Loucy (cell line): ENCODE measurements at regions not wholly inside any gene's neighbourhood (a gene's known extent, or its start where the extent isn't known, plus 50 kb on each side); places are given as distances from the start of the nearest gene placed in this dataset.

Source experiments
- H2AFZ ChIP-seq: fragments of 200-600 bp; sonication (generic); 2 replicates; pipeline ENCODE4 v1.6.0; 2016; ENCODE audit warnings: antibody characterized with exemption, mild to moderate bottlenecking, low read length, moderate library complexity
- H3F3A ChIP-seq: fragments of 200-600 bp; 2 replicates; pipeline ENCODE4 v1.6.0; 2016; ENCODE audit warnings: antibody characterized with exemption, low read depth, mild to moderate bottlenecking
- H3K27me3 ChIP-seq: fragments of 200-600 bp; sonication (generic); 2 replicates; pipeline ENCODE4 v1.6.1; 2014; ENCODE audit warnings: low read length, mild to moderate bottlenecking; ENCODE audit not compliant: insufficient read depth, poor library complexity, severe bottlenecking
- H3K36me3 ChIP-seq: fragments of 200-600 bp; sonication (generic); 2 replicates; pipeline ENCODE4 v1.6.1; 2016; ENCODE audit warnings: low read length; ENCODE audit not compliant: insufficient read depth
- H3K4me1 ChIP-seq: fragments of 200-600 bp; sonication (generic); 2 replicates; pipeline ENCODE4 v1.5.1; 2014; ENCODE audit warnings: low read length, mild to moderate bottlenecking; ENCODE audit not compliant: insufficient read depth, poor library complexity, severe bottlenecking
- H3K4me2 ChIP-seq: fragments of 200-600 bp; sonication (generic); 2 replicates; pipeline ENCODE4 v1.6.0; 2014; ENCODE audit warnings: antibody characterized with exemption, low read length, low read depth, mild to moderate bottlenecking; ENCODE audit not compliant: poor library complexity, severe bottlenecking
- H3K4me3 ChIP-seq: fragments of 200-600 bp; sonication (generic); 2 replicates; pipeline ENCODE4 v1.5.1; 2014; ENCODE audit warnings: low read length, mild to moderate bottlenecking, mixed read lengths; ENCODE audit not compliant: poor library complexity, severe bottlenecking
- H3K79me2 ChIP-seq: fragments of 200-600 bp; sonication (generic); 2 replicates; pipeline ENCODE4 v1.6.1; 2014; ENCODE audit warnings: low read length; ENCODE audit not compliant: insufficient read depth
- H3K9ac ChIP-seq: fragments of 200-600 bp; sonication (generic); 2 replicates; pipeline ENCODE4 v1.6.0; 2014; ENCODE audit warnings: mild to moderate bottlenecking, low read depth, low read length, moderate library complexity; ENCODE audit not compliant: poor library complexity, severe bottlenecking
- H3K9me2 ChIP-seq: fragments of 200-600 bp; sonication (generic); replicated peaks from 2 replicates; pipeline ENCODE4 v1.6.1; 2016; ENCODE audit warnings: low read depth, low read length, mixed read lengths
- H3K9me3 ChIP-seq: fragments of 200-600 bp; sonication (generic); 2 replicates; pipeline ENCODE4 v1.6.1; 2014; ENCODE audit warnings: mild to moderate bottlenecking, antibody characterized with exemption, low read length, low read depth; ENCODE audit not compliant: insufficient read depth
- H4K20me1 ChIP-seq: fragments of 200-600 bp; sonication (generic); 2 replicates; pipeline ENCODE4 v1.6.0; 2014; ENCODE audit warnings: antibody characterized with exemption, low read length, mild to moderate bottlenecking; ENCODE audit not compliant: insufficient read depth, poor library complexity, severe bottlenecking
- CTCF ChIP-seq: fragments of 200-600 bp; sonication (generic); conservative IDR thresholded peaks from 2 replicates; pipeline ENCODE4 v1.5.1; 2014; ENCODE audit warnings: mild to moderate bottlenecking, antibody characterized with exemption, low read length
- EZH2phosphoT487 ChIP-seq: fragments of 200-600 bp; IDR thresholded peaks from 2 replicates; pipeline ENCODE4 v1.6.1; 2018; ENCODE audit warnings: antibody characterized with exemption, mild to moderate bottlenecking, moderate library complexity, borderline replicate concordance

- Histone ChIP-seq H3F3A (no peaks in the 10 kb centered on the region), H3K9me2 (no peaks in the 10 kb centered on the region), H3K4me1 (no peaks in the 10 kb centered on the region), H3K79me2 (no peaks in the 10 kb centered on the region), H3K4me2 (no peak overlapping the region), H4K20me1 (no peaks in the 10 kb centered on the region), H3K9ac (no peak overlapping the region), H3K4me3 (no peak overlapping the region), H3K27me3 (no peaks in the 10 kb centered on the region), H3K36me3 (no peaks in the 10 kb centered on the region), H2AFZ (no peak overlapping the region), H3K9me3 (no peaks in the 10 kb centered on the region; the same call in 1 of the 2 replicates)
- TF ChIP-seq CTCF (no peak), EZH2phosphoT487 (no peak)
Measured at GRCh38 chr21:18913914-18914313, 510.3 kb upstream of the TMPRSS15 start.

- H3K4me2 ChIP-seq: no peak overlapping the region
- no peak overlapping the region for H3K9ac ChIP-seq
- H3K9me2 ChIP-seq: no peaks in the 10 kb centered on the region
- no peaks in the 10 kb centered on the region; the same call in 1 of the 2 replicates for H3K9me3 ChIP-seq
- no peak for TF ChIP-seq CTCF
- no peak for TF ChIP-seq EZH2phosphoT487
- no peaks in the 10 kb centered on the region for H3K36me3 ChIP-seq
- no peak overlapping the region for H2AFZ ChIP-seq
- no peaks in the 10 kb centered on the region for H3K27me3 ChIP-seq
- H3F3A ChIP-seq: no peaks in the 10 kb centered on the region
- H3K4me1 ChIP-seq: no peaks in the 10 kb centered on the region
- no peak overlapping the region for H3K4me3 ChIP-seq
- no peaks in the 10 kb centered on the region for H3K79me2 ChIP-seq
- H4K20me1 ChIP-seq: no peaks in the 10 kb centered on the region
Measured at GRCh38 chr21:18914570-18914969, 511.0 kb upstream of the TMPRSS15 start.

- H3K9ac ChIP-seq: no peak overlapping the region
- no peaks in the 10 kb centered on the region for H3F3A ChIP-seq
- no peaks in the 10 kb centered on the region for H4K20me1 ChIP-seq
- H3K4me3 ChIP-seq: no peak overlapping the region
- no peak overlapping the region for H2AFZ ChIP-seq
- TF ChIP-seq EZH2phosphoT487 (no peak), CTCF (no peak)
- no peaks in the 10 kb centered on the region; the same call in 1 of the 2 replicates for H3K9me3 ChIP-seq
- H3K36me3 ChIP-seq: no peaks in the 10 kb centered on the region
- H3K27me3 ChIP-seq: no peaks in the 10 kb centered on the region
- H3K9me2 ChIP-seq: no peaks in the 10 kb centered on the region
- H3K79me2 ChIP-seq: no peaks in the 10 kb centered on the region
- H3K4me2 ChIP-seq: no peak overlapping the region
- no peaks in the 10 kb centered on the region for H3K4me1 ChIP-seq
Measured at GRCh38 chr21:18917622-18918021, 514.0 kb upstream of the TMPRSS15 start.
